GM23338 (cell line): ENCODE measurements at regions not wholly inside any gene's neighbourhood (a gene's known extent, or its start where the extent isn't known, plus 50 kb on each side); places are given as distances from the start of the nearest gene placed in this dataset.

Experiments used
- ATAC-seq: fragments of 200-7000 bp; cut with Tn5 transposase; 3 replicates; pipeline ENCODE4 v1.9.1; 2020
- DNase-seq: peaks from one replicate; pipeline ENCODE4 v3.0.0-alpha.2; 2015; ENCODE audit warnings: low spot score
- H2AFZ ChIP-seq: fragments of 200-600 bp; sonication (generic); 2 replicates; pipeline ENCODE4 v1.8.0; 2016; ENCODE audit warnings: antibody characterized with exemption, mild to moderate bottlenecking, moderate library complexity
- H3F3A ChIP-seq: fragments of 200-600 bp; sonication (generic); replicated peaks from 2 replicates; pipeline ENCODE4 v1.8.0; 2017; ENCODE audit warnings: antibody characterized with exemption, mixed run types, low read depth
- H3K27ac ChIP-seq: fragments of 200-600 bp; sonication (generic); 2 replicates; pipeline ENCODE4 v1.6.1; 2016; ENCODE audit warnings: low read depth
- H3K27me3 ChIP-seq: fragments of 200-600 bp; sonication (generic); 2 replicates; pipeline ENCODE4 v1.8.0; 2016; ENCODE audit warnings: mild to moderate bottlenecking, mixed run types, moderate library complexity; ENCODE audit not compliant: insufficient read depth
- H3K36me3 ChIP-seq: fragments of 200-600 bp; sonication (generic); 2 replicates; pipeline ENCODE4 v1.8.0; 2016; ENCODE audit warnings: mild to moderate bottlenecking; ENCODE audit not compliant: insufficient read depth
- H3K4me1 ChIP-seq: fragments of 200-600 bp; sonication (generic); 2 replicates; pipeline ENCODE4 v1.8.0; 2016; ENCODE audit warnings: mild to moderate bottlenecking, moderate library complexity; ENCODE audit not compliant: insufficient read depth
- H3K4me2 ChIP-seq: fragments of 200-600 bp; sonication (generic); 2 replicates; pipeline ENCODE4 v1.7.1; 2017; ENCODE audit warnings: mixed run types
- H3K4me3 ChIP-seq: fragments of 200-600 bp; sonication (generic); 2 replicates; pipeline ENCODE4 v1.6.1; 2016; ENCODE audit warnings: mixed run types
- H3K79me2 ChIP-seq: fragments of 200-600 bp; sonication (generic); replicated peaks from 2 replicates; pipeline ENCODE4 v1.8.0; 2017; ENCODE audit warnings: mild to moderate bottlenecking; ENCODE audit not compliant: insufficient read depth
- H3K9me2 ChIP-seq: fragments of 200-600 bp; sonication (generic); 2 replicates; pipeline ENCODE4 v1.8.0; 2017; ENCODE audit not compliant: insufficient read depth
- H4K20me1 ChIP-seq: fragments of 200-600 bp; sonication (generic); replicated peaks from 2 replicates; pipeline ENCODE4 v1.8.0; 2017; ENCODE audit warnings: mild to moderate bottlenecking; ENCODE audit not compliant: insufficient read depth
- H3K27ac Mint-ChIP-seq: 2 replicates; pipeline ENCODE4 v1.8.0; 2020; ENCODE audit warnings: inconsistent platforms, mild to moderate bottlenecking, moderate library complexity, mixed read lengths
- H3K27me3 Mint-ChIP-seq: 3 replicates; pipeline ENCODE4 v1.8.0; 2022; ENCODE audit warnings: low read depth, mild to moderate bottlenecking, moderate library complexity, mixed read lengths, inconsistent platforms; ENCODE audit not compliant: insufficient read depth, poor library complexity
- H3K36me3 Mint-ChIP-seq: 3 replicates; pipeline ENCODE4 v1.8.0; 2021; ENCODE audit warnings: low read depth, mild to moderate bottlenecking, inconsistent platforms, moderate library complexity, mixed read lengths
- H3K4me1 Mint-ChIP-seq: 3 replicates; pipeline ENCODE4 v1.8.0; 2020; ENCODE audit warnings: mild to moderate bottlenecking, inconsistent platforms, mixed read lengths
- H3K4me3 Mint-ChIP-seq: 3 replicates; pipeline ENCODE4 v1.8.0; 2021; ENCODE audit warnings: moderate library complexity, mild to moderate bottlenecking, inconsistent platforms, mixed read lengths
- H3K9me3 Mint-ChIP-seq: 3 replicates; pipeline ENCODE4 v1.8.0; 2020; ENCODE audit warnings: moderate library complexity, mild to moderate bottlenecking, inconsistent platforms, mixed read lengths
- CREB1 ChIP-seq: fragments of 250-450 bp; sonication (Bioruptor Pico); IDR thresholded peaks from 2 replicates; pipeline ENCODE4 v1.5.0; 2020; ENCODE audit warnings: low read depth, mild to moderate bottlenecking, moderate library complexity
- CTCF ChIP-seq, 2 experiments: fragments of 200-600 bp in 1 of 2; sonication (generic) in 1 of 2; conservative IDR thresholded peaks; 2 replicates each; pipeline versions ENCODE4 v1.5.1 to v1.6.1; 2016 to 2017; ENCODE audit warnings: antibody characterized with exemption in 2 of 2, low read depth in 2 of 2, mild to moderate bottlenecking in 2 of 2, moderate library complexity in 1 of 2
- EZH2 ChIP-seq: fragments of 200-600 bp; sonication (generic); IDR thresholded peaks from one replicate; pipeline ENCODE4 v1.8.0; 2017; ENCODE audit warnings: antibody characterized with exemption, mild to moderate bottlenecking, low read depth; ENCODE audit not compliant: unreplicated experiment
- EZH2phosphoT487 ChIP-seq: fragments of 200-600 bp; sonication (generic); IDR thresholded peaks from one replicate; pipeline ENCODE4 v1.8.1; 2018; ENCODE audit warnings: antibody characterized with exemption; ENCODE audit not compliant: unreplicated experiment
- JUNB ChIP-seq: IDR thresholded peaks from one replicate; pipeline ENCODE4 v1.6.1; 2016; ENCODE audit warnings: antibody characterized with exemption; ENCODE audit not compliant: unreplicated experiment
- POLR2AphosphoS5 ChIP-seq: IDR thresholded peaks from 2 replicates; pipeline ENCODE4 v1.6.1; 2016; ENCODE audit warnings: antibody characterized with exemption, low read depth
- REST ChIP-seq: IDR thresholded peaks from one replicate; pipeline ENCODE4 v1.6.1; 2018; ENCODE audit warnings: antibody characterized with exemption; ENCODE audit not compliant: unreplicated experiment
- ZNF462 ChIP-seq: fragments of 250-450 bp; sonication (Bioruptor Pico); IDR thresholded peaks from 2 replicates; pipeline ENCODE4 v1.5.0; 2020; ENCODE audit warnings: mild to moderate bottlenecking, moderate library complexity

DNA sequence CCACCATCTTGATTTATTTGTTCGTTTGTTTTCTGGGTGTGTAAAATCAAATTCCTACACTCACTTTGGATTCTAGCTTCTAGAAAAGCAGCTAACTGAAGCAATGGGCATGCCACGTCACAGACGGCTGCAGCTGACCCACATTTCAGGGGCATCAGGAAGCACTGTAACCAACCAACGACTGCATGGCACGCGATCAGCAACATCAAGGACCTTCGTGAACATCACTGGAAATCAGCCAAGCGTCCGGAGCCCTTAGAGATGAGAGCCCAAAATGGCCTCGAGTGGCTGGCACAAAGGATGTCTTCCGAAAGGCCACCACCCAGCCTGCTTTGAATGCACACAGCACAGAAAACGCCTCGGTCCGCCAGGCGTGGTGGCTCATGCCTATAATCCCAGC is 191.1 kb downstream of the OLFM1 start (continued):
- TF ChIP-seq ZNF462 (CRISPR knock-in tag) (no peak), EZH2phosphoT487 (no peak), REST (no peak), EZH2 (no peak), CREB1 (CRISPR knock-in tag) (no peak), POLR2AphosphoS5 (no peak)

GRCh38 chr9:135279385-135279784 is 191.9 kb downstream of the OLFM1 start:
- no peak overlapping the region for H3K27ac Mint-ChIP-seq
- H3K9me3 Mint-ChIP-seq: no peaks in the 10 kb centered on the region; the same call in 2 of the 3 replicates
- H3K4me1 Mint-ChIP-seq: peaks cover 2% of the 10 kb centered on the region; the same call in 1 of the 3 replicates
- no peaks in the 10 kb centered on the region for H4K20me1 ChIP-seq
- H3K4me2 ChIP-seq: no peak overlapping the region
- no peaks in the 10 kb centered on the region for H3K36me3 ChIP-seq
- no peaks in the 10 kb centered on the region for H3K4me1 ChIP-seq
- no peak overlapping the region for H2AFZ ChIP-seq
- ATAC-seq (no peak), DNase-seq (no peak)
- H3K79me2 ChIP-seq: no peaks in the 10 kb centered on the region
- H3K4me3 Mint-ChIP-seq: no peak overlapping the region
- no peaks in the 10 kb centered on the region for H3F3A ChIP-seq
- no peaks in the 10 kb centered on the region for H3K36me3 Mint-ChIP-seq
- no peak overlapping the region for H3K27ac ChIP-seq
- no peak overlapping the region for H3K4me3 ChIP-seq
- H3K27me3 ChIP-seq: no peaks in the 10 kb centered on the region
- H3K9me2 ChIP-seq: no peaks in the 10 kb centered on the region
- TF ChIP-seq CTCF (conservative IDR thresholded peaks at IDR 0.05; ENCODE audit: low read depth in 2 of 2) (no peak), JUNB (no peak), REST (no peak)
- H3K27me3 Mint-ChIP-seq: peaks cover 7% of the 10 kb centered on the region
